KOPT-K1 (cell line): ENCODE measurements at regions not wholly inside any gene's neighbourhood (a gene's known extent, or its start where the extent isn't known, plus 50 kb on each side); places are given as distances from the start of the nearest gene placed in this dataset.

ENCODE experiments used
- H3K27ac ChIP-seq: fragments of 200-600 bp; sonication (generic); 2 replicates; pipeline ENCODE4 v1.5.1; 2016; ENCODE audit warnings: antibody characterized with exemption, mild to moderate bottlenecking, low read depth, low read length; ENCODE audit not compliant: poor library complexity, severe bottlenecking
- H3K36me3 ChIP-seq: fragments of 200-600 bp; sonication (generic); 2 replicates; pipeline ENCODE4 v1.5.1; 2017; ENCODE audit warnings: antibody characterized with exemption, mild to moderate bottlenecking, low read length, moderate library complexity; ENCODE audit not compliant: insufficient read depth
- H3K9me3 ChIP-seq: fragments of 200-600 bp; sonication (generic); 2 replicates; pipeline ENCODE4 v1.5.1; 2017; ENCODE audit warnings: antibody characterized with exemption, low read length, mild to moderate bottlenecking; ENCODE audit not compliant: insufficient read depth, poor library complexity, severe bottlenecking

- Histone ChIP-seq H3K27ac (no peak overlapping the region), H3K36me3 (no peaks in the 10 kb centered on the region), H3K9me3 (peaks cover 6% of the 10 kb centered on the region)
Measured at GRCh38 chr7:67696878-67697277, 700.2 kb downstream of the TYW1 start.

DNA sequence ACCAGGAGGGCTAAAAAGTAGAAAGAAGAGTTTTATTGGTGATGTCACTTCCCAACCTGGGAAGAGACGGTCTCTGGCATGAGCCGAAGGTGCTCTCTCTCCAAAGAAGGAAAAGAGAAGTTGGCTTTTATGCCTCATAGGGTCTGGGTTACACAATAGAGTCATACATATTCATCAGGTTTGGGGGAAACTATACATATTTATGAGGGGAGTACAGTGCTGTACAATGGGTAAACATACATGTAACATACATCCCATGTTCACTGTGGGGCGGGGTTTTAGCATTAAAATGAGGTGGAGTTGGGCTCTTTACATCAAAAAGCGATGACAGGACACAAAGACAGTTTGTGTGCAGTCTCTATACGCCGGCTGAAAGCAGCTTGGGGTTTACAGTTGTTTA is 701.7 kb downstream of the TYW1 start:
- Histone ChIP-seq H3K36me3 (no peaks in the 10 kb centered on the region), H3K27ac (no peak overlapping the region), H3K9me3 (peaks cover 6% of the 10 kb centered on the region)

GRCh38 chr7:67705850-67706249 is 709.2 kb downstream of the TYW1 start:
- Histone ChIP-seq H3K36me3 (no peaks in the 10 kb centered on the region), H3K9me3 (peaks cover 4% of the 10 kb centered on the region), H3K27ac (no peak overlapping the region)

DNA sequence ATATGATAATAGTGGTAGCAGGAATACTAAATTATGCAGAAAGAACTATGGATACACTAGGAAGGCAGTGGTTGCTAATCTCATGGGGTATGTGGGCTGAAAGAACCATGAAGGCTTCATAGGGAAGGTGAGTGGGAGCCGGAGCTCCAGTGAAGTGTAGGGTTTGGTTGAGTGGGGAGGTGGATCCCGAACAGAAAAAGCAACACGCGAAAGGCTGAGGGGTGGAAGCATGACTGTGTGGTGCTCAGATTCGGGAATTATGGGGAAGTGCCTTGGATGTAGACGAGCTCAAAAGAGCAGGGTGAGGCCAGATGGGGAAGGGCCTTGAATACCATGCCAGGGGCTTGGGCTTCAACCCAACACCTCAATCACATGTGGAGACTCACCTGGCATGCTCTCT is 715.1 kb downstream of the TYW1 start:
- Histone ChIP-seq H3K27ac (no peak overlapping the region), H3K36me3 (no peaks in the 10 kb centered on the region), H3K9me3 (peaks cover 4% of the 10 kb centered on the region)

DNA sequence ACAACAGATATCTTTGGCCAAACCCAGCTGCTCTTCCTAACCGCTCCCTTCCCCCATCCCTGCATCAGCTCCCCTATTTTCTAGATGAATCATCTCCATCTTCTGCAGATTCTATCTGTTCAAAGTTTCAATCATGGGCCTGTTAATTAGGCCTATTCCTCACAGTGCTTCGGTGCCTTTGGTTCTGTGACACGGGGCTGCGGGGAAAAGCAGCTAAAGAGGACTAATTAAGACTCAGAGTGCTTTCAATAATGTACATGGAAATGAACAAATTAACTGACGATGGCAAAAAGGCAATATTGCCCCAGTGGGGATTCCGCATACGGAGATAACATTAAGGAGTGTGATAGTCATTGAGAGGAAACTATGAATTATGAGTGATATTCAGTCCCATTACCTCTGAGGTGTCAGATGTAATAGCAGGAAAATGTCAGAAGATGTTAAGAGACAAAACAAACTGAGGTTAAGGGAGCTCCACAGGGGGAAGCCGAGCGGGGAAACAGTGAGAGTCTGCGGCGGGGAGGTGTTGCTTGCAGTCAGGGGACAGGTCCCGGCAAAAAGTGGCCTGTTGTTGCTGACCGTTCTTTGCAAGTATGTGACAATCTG is 716.9 kb downstream of the TYW1 start:
- Histone ChIP-seq H3K27ac (no peak overlapping the region), H3K36me3 (no peaks in the 10 kb centered on the region), H3K9me3 (peaks cover 4% of the 10 kb centered on the region)

DNA sequence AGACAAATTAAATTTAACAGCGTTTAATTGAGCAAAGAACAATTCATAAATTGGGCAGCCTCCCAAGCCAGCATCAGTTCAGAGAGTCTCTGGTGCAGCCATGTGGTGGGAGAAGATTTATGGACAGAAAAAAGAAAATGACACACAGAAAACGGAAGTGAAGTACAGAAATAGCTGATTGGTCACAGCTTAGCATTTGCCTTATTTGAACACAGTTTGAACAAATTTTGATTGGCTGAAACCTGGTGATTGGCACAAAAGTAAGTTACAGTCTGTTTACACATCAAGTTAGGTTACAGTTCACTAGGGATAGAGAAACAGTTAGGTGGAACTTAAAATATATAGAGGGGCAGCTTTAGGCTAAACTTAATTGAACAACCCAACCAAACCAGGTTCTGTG is 720.1 kb downstream of the TYW1 start:
- no peaks in the 10 kb centered on the region for H3K9me3 ChIP-seq
- no peaks in the 10 kb centered on the region for H3K36me3 ChIP-seq
- no peak overlapping the region for H3K27ac ChIP-seq

DNA sequence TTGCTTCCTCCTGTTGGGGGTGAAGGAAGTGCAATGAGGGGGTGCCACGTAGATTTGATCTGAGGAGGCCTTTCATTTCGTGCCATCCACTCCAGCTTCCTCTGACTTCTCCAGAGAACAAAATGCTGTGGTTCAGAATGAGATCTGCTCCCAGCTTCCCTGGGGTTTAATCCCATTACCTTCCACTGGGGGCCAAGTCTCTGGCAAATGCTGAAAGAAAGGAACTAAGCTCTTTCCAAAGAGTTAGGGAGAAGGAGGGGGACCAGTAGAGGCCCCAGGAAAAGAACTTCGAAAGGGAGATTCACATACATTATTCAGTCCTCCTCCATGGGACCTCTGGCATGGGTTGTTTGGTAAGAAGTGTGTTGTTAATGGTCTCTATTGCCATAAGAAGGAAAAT is 727.0 kb downstream of the TYW1 start:
- no peaks in the 10 kb centered on the region for H3K9me3 ChIP-seq
- H3K36me3 ChIP-seq = no peaks in the 10 kb centered on the region
- H3K27ac ChIP-seq = no peak overlapping the region

DNA sequence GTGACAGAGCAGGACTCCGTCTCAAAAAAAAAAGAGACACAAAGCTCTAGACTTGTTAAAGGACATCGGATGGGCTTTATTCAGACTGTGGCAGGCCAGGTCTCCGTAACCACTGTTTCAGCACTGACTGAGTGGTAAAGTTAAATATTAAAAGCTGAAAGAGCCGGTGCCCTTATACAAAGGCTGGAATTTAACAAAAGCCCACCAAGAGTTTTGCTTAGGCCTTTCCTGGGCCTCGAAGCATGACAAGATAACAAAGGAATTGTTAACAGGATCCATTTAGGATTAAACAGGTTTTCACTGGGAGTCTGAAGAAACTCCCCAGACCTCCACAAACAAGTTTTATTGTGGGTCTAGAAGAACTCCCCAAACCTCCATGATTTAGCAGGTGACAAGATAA is 727.8 kb downstream of the TYW1 start:
- no peaks in the 10 kb centered on the region for H3K36me3 ChIP-seq
- no peaks in the 10 kb centered on the region for H3K9me3 ChIP-seq
- H3K27ac ChIP-seq = no peak overlapping the region

GRCh38 chr7:67724955-67725354 is 728.3 kb downstream of the TYW1 start:
- H3K27ac ChIP-seq = no peak overlapping the region
- no peaks in the 10 kb centered on the region for H3K9me3 ChIP-seq
- H3K36me3 ChIP-seq = no peaks in the 10 kb centered on the region

DNA sequence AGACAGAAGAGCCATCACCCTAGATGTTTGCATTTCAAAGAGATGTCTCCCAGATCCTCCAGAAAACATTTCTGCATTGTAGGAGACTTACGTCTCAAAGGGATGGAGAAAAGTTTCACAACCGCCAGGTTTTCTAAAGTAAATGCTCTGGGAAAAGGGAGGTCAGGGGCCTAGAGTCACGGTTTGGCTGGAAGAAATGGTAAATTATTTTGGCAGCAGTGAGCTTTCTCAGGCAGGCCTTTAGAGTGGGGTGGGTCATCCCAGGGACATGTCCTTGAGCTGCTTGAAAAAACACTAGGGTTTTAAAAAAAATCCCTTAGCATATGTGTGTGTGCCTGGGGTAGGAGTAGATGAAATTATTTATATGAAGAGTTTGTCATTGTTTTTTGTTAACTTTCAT is 728.8 kb downstream of the TYW1 start:
- Histone ChIP-seq H3K36me3 (no peaks in the 10 kb centered on the region), H3K9me3 (no peaks in the 10 kb centered on the region), H3K27ac (no peak overlapping the region)

GRCh38 chr7:67729771-67730170 is 733.1 kb downstream of the TYW1 start:
- Histone ChIP-seq H3K9me3 (no peaks in the 10 kb centered on the region), H3K36me3 (no peaks in the 10 kb centered on the region), H3K27ac (no peak overlapping the region)

DNA sequence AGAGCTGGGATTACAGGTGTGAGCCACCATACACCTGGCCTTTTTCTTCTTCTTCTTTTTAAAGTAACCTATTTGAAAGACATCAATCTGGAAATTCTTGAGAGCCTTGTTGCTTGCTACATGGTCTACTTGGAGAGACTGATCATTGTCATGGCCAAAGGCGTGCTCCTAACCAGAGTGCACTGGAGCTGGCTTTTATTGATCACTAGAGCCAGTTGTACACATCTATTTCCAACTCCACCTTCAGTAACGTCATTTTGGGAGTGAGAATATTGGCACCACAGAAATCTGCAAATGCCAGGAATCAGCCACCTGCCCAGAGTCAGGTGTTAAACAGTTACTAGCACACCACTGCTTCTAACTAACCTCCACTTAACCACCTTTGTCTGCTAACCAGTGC is 735.1 kb downstream of the TYW1 start:
- Histone ChIP-seq H3K36me3 (no peaks in the 10 kb centered on the region), H3K9me3 (no peaks in the 10 kb centered on the region), H3K27ac (no peak overlapping the region)

DNA sequence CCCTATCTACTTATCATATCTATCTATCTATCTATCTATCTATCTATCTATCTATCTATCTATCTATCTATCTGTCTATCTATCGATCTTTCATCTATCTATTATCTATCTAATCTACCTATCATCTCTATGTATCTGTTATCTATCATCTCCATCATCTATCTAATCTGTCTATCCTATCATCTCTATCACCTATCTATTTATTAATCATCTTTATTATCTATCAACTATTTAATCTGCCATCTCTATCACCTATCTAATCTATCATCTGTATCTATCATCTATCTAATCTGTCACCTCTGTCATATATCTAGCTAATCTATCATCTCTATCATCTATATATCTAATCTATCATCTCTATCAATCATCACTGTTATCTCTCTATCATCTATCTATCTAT is 736.3 kb downstream of the TYW1 start:
- Histone ChIP-seq H3K9me3 (no peaks in the 10 kb centered on the region), H3K27ac (no peak overlapping the region), H3K36me3 (no peaks in the 10 kb centered on the region)

DNA sequence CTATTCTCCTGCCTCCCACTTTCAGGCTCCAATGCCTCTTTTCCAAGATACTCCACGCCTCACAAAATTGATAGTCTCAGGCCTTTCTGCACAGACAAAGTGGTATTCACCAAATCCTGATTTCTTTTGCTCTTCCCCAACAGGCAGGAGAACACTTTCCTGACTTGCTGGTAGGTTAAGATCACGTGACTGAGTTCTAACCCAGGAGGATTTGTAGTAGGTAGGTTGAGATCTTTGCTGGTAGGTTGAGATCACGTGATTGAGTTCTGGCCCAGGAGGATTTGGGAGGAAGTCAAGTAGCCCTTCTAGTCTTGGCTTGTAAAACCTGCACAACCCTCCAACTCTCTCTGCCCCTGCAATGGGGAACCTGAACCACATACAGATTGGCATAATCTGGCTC is 741.5 kb downstream of the TYW1 start:
- Histone ChIP-seq H3K27ac (no peak overlapping the region), H3K9me3 (no peaks in the 10 kb centered on the region), H3K36me3 (no peaks in the 10 kb centered on the region)

- no peak overlapping the region for H3K27ac ChIP-seq
- H3K36me3 ChIP-seq = no peaks in the 10 kb centered on the region
- no peaks in the 10 kb centered on the region for H3K9me3 ChIP-seq
Measured at GRCh38 chr7:67738958-67739357, 742.3 kb downstream of the TYW1 start.

- Histone ChIP-seq H3K27ac (no peak overlapping the region), H3K36me3 (no peaks in the 10 kb centered on the region), H3K9me3 (peaks cover 7% of the 10 kb centered on the region)
Measured at GRCh38 chr7:67743501-67743900, 746.9 kb downstream of the TYW1 start.

DNA sequence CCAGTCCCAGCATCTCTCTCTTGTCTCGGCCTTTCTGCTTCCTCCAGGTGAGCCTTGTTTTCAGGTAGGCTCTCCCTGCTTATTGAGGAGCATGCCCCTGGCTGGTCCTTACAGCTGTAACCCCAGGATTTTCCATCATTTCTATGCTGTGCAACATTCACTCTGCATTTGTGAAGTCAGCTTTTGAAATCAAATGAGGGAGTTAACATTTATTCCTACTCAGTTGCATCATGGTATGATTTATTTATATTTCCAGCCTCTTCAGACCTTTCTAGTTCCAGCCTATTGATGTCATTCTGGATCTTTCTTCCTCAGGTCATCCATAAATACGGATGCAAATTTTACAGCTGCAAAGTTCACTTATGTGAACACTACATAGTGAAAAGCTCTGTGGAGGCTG is 755.6 kb downstream of the TYW1 start:
- H3K36me3 ChIP-seq = no peaks in the 10 kb centered on the region
- peaks cover 21% of the 10 kb centered on the region for H3K9me3 ChIP-seq
- H3K27ac ChIP-seq = no peak overlapping the region
